Esophagus (tissue), 2 donors: ENCODE measurements at regions not wholly inside any gene's neighbourhood (a gene's known extent, or its start where the extent isn't known, plus 50 kb on each side); places are given as distances from the start of the nearest gene placed in this dataset.

Experiments used
- H3K27ac ChIP-seq, 2 donors: one replicate each; pipeline ENCODE4 v1.5.1; 2013; ENCODE audit warnings: low read depth in 2 of 2, mild to moderate bottlenecking in 2 of 2, inconsistent platforms in 1 of 2, low read length in 1 of 2, moderate library complexity in 1 of 2
- H3K27me3 ChIP-seq, 2 donors: one replicate each; pipeline ENCODE4 v1.6.1; 2013; ENCODE audit warnings: low read length in 2 of 2, control low read depth in 1 of 2, mild to moderate bottlenecking in 1 of 2; ENCODE audit not compliant: insufficient read depth in 2 of 2, control insufficient read depth in 1 of 2
- H3K36me3 ChIP-seq, 2 donors: one replicate each; pipeline ENCODE4 v1.6.1; 2013; ENCODE audit warnings: low read length in 1 of 2; ENCODE audit not compliant: control insufficient read depth in 2 of 2, insufficient read depth in 2 of 2
- H3K4me1 ChIP-seq, 2 donors: one replicate each; pipeline ENCODE4 v1.6.1; 2013; ENCODE audit warnings: low read length in 1 of 2; ENCODE audit not compliant: control insufficient read depth in 2 of 2, insufficient read depth in 2 of 2
- H3K4me3 ChIP-seq, 2 donors: one replicate each; pipeline ENCODE4 v1.5.1; 2013; ENCODE audit warnings: low read length in 2 of 2, mild to moderate bottlenecking in 2 of 2, low read depth in 1 of 2, moderate library complexity in 1 of 2
- H3K9me3 ChIP-seq, 2 donors: one replicate each; pipeline ENCODE4 v1.6.1; 2013; ENCODE audit warnings: mild to moderate bottlenecking in 2 of 2, low read depth in 1 of 2, low read length in 1 of 2, moderate library complexity in 1 of 2; ENCODE audit not compliant: control insufficient read depth in 2 of 2, insufficient read depth in 1 of 2
- WGBS, 2 donors: extraction: QIAGEN DNeasy Blood & Tissue Kit; methylation state at CpG; one replicate each; pipeline ENCODE4 v1.1.7; 2013; 5-methylcytosine and 5-hydroxymethylcytosine counted together
- donor health status: healthy with polysubstance abuse.
- donor health status: Bipolar disorder and iron deficiency.

DNA sequence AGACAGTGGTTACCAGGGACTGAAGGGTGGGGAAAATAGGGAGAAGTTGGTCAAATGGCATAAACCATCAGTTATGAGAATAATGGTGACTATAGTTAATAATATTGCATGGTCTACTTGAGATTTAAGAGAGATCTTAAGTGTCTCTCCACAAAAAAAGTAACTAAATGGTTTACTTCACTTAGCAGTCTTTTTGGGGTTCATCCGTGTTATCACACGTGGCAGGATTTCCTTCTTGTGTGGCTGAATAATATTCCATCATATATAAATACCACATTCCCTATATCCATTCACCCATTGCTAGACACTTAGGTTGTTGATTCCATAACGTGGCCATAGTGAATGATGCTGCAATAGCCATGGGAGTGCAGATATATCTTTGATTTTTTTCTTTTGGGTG, 967.0 kb downstream of the UQCRFS1 start:
- WGBS, 2 donors = 69 to 75% methylated on average over 3 of the region's 3 CpGs
- no peak overlapping the region for H3K27ac ChIP-seq
- no peak overlapping the region for H3K4me3 ChIP-seq
- no peaks in the 10 kb centered on the region for H3K27me3 ChIP-seq
- H3K36me3 ChIP-seq = no peaks in the 10 kb centered on the region
- peaks cover 1 to 2% of the 10 kb centered on the region in 2 donors for H3K9me3 ChIP-seq
- no peaks in the 10 kb centered on the region for H3K4me1 ChIP-seq

DNA sequence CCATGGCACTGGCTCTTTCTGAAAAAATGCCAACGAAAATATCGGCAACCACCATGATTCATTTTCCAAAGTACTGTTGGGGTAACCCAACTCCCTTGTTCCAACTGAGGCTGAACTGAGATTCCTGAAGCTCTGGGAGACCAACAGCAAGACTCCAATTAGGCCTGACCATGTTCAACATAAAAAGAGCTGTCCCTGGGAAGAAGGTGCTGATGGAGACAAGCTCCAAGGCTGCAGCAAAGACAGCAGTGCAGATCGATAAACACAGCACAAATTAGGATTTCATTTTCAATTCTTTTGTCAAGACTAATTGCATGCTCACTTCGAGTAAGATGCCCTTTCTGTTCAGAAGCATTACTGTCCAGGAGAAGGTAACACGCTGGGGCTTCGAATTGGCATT, 968.0 kb downstream of the UQCRFS1 start:
- 81% methylated on average over 6 of the region's 6 CpGs for WGBS, 2 donors

DNA sequence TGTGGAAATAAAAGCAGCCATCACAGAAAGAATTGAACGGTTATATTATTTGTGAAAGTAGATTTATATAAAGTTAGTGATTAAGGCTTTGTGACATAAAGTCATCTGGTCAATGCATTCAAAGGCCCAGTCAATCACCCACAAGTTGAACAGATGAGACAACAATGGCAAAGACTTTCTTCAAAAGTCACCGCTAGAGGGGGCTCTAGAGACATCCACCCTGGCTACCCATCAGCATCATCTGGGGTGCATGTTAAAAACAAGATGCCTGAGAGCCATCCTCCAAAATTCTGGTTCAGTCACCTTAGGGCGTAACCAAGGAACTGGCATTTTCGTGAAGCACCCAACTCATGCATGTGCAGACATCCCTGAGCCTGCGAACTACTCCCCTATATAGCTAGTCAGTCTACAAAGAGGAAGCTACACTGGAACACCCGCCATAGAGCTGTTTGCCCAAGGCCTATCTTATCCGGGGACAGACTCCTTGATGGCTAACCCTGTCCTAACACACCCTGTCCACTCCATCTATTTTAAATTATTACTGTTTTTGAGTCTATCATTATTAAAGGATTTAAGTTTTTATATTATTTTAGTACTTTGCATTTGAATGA, 970.5 kb downstream of the UQCRFS1 start:
- no peak overlapping the region for H3K4me3 ChIP-seq
- no peak overlapping the region for H3K27ac ChIP-seq

More for the DNA sequence above, 968.0 kb downstream of the UQCRFS1 start:
- H3K27me3 ChIP-seq = no peaks in the 10 kb centered on the region
- H3K9me3 ChIP-seq = peaks cover 2 to 6% of the 10 kb centered on the region in 2 donors
- H3K4me1 ChIP-seq = no peaks in the 10 kb centered on the region
- H3K36me3 ChIP-seq = no peaks in the 10 kb centered on the region
- no peak overlapping the region for H3K27ac ChIP-seq
- no peak overlapping the region for H3K4me3 ChIP-seq

GRCh38 chr19:28239270-28239669, 973.7 kb downstream of the UQCRFS1 start:
- Histone ChIP-seq H3K4me1 (no peaks in the 10 kb centered on the region), H3K27me3 (no peaks in the 10 kb centered on the region), H3K4me3 (no peak overlapping the region), H3K9me3 (peaks cover 7% of the 10 kb centered on the region in 2 donors), H3K36me3 (no peaks in the 10 kb centered on the region), H3K27ac (no peak overlapping the region)
- 57 to 59% methylated on average over 5 of the region's 5 CpGs for WGBS, 2 donors

More for the DNA sequence above, 970.5 kb downstream of the UQCRFS1 start:
- Histone ChIP-seq H3K36me3 (no peaks in the 10 kb centered on the region), H3K4me1 (no peaks in the 10 kb centered on the region), H3K27me3 (no peaks in the 10 kb centered on the region), H3K9me3 (peaks cover 2 to 4% of the 10 kb centered on the region in 2 donors)
- WGBS, 2 donors = 44 to 50% methylated on average over 7 of the region's 7 CpGs

- Histone ChIP-seq H3K36me3 (no peaks in the 10 kb centered on the region), H3K4me1 (no peaks in the 10 kb centered on the region), H3K27me3 (no peaks in the 10 kb centered on the region)
Observed at GRCh38 chr19:28238270-28238820, 974.6 kb downstream of the UQCRFS1 start.

DNA sequence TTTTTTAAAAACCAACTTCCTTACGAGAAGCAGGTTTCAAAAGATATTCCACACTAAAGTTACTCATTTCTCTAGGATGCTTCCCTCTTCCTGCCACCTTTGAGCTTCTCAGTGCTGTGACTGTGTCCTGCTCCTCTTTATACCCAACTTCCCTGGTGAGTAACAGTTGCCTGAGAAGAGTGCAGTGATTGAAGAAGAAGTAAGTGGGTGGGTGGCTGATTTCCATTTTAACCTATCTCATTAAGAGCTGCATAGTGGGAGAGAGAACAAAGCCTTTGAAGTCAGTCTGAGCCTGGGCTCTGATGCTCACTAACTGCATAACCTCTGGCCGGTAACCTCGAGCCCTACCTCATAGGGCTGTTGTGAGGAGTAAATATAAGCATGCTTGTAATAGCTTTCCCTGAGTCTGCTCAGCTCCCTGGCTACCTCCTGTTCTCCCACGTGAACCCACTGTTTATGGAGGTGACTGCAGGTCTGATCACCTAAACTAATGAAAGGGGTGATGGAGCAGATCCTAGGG, 977.3 kb downstream of the UQCRFS1 start:
- Histone ChIP-seq H3K4me3 (no peak overlapping the region), H3K9me3 (peaks cover 6 to 7% of the 10 kb centered on the region in 2 donors), H3K36me3 (no peaks in the 10 kb centered on the region), H3K27ac (no peak overlapping the region), H3K27me3 (no peaks in the 10 kb centered on the region), H3K4me1 (no peaks in the 10 kb centered on the region)
- 38 to 43% methylated on average over 4 of the region's 4 CpGs for WGBS, 2 donors

More at GRCh38 chr19:28238270-28238820, 974.6 kb downstream of the UQCRFS1 start:
- Histone ChIP-seq H3K9me3 (peaks cover 7% of the 10 kb centered on the region in 2 donors), H3K4me3 (no peak overlapping the region), H3K27ac (no peak overlapping the region)

DNA sequence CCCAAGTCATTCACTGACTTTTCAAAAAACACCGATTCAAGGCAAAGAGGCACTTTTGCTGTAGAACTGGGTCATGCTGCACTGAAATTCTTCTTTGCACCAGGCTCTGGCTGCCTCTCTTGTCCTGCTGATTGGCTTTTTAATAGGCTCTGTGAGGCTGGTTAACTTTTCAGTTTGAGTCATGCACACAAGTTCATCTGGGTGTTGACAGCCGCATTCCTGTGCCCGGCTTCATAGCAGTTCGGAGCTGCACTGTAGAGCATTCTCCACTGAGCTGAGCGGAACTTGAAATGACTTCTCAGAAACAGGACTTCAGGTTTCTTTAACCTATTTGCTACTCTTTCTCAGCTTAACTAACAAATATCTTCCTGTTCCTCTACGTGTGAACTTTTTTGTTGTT, 978.3 kb downstream of the UQCRFS1 start:
- Histone ChIP-seq H3K4me1 (no peaks in the 10 kb centered on the region), H3K9me3 (peaks cover 3 to 7% of the 10 kb centered on the region in 2 donors), H3K27ac (no peak overlapping the region), H3K4me3 (no peak overlapping the region), H3K27me3 (no peaks in the 10 kb centered on the region), H3K36me3 (no peaks in the 10 kb centered on the region)
- WGBS, 2 donors = 65 to 74% methylated on average over 6 of the region's 6 CpGs

DNA sequence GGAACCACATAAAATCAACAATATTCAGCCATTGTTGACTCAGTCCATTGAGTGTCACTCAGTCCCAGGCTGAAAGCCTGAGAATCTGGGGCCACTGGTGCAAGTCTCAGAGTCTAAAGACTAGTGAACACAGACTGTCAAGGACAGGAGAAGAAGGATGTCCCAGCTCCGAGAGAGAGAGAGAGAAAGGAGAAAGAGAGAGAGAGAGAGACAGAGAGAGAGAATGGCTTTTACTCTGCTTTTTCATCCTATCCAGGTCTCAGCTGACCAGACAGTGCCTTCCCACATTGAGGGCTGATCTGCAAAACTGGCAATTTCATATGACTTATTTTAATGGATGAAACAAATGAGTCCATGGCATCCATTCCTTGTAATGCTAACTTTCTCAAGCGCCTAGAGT, 984.1 kb downstream of the UQCRFS1 start:
- Histone ChIP-seq H3K9me3 (peaks cover 0 to 4% of the 10 kb centered on the region in 2 donors), H3K27ac (no peak overlapping the region), H3K36me3 (no peaks in the 10 kb centered on the region), H3K4me1 (no peaks in the 10 kb centered on the region), H3K27me3 (no peaks in the 10 kb centered on the region), H3K4me3 (no peak overlapping the region)
- 75 to 77% methylated on average over 2 of the region's 2 CpGs for WGBS, 2 donors

GRCh38 chr19:28224441-28224840, 988.5 kb downstream of the UQCRFS1 start:
- Histone ChIP-seq H3K4me3 (no peak overlapping the region), H3K27ac (no peak overlapping the region), H3K27me3 (no peaks in the 10 kb centered on the region), H3K36me3 (no peaks in the 10 kb centered on the region), H3K9me3 (peaks cover 2 to 4% of the 10 kb centered on the region in 2 donors), H3K4me1 (no peaks in the 10 kb centered on the region)
- 87% methylated on average over 10 of the region's 10 CpGs for WGBS, 2 donors

DNA sequence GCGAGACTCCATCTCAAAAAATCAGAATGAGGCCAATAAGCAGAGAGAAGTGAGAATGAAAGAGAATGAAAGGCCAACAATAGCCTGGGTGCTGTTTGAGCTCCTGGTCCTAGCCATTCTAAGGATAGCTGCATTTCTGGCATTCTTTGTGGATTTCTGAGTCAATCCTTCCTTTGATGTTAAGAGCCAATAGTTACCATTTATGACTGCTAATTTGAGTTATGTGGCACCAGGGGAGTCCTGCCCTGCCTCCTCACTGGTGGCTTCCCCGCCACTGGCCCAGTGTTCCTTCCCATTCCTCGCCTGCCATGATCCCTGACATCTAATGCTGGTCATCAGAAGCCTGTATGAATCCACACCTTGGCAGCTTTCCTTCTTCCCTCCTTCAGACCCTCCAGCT, 991.2 kb downstream of the UQCRFS1 start:
- Histone ChIP-seq H3K27me3 (no peaks in the 10 kb centered on the region), H3K4me3 (no peak overlapping the region), H3K36me3 (no peaks in the 10 kb centered on the region), H3K27ac (no peak overlapping the region), H3K4me1 (no peaks in the 10 kb centered on the region), H3K9me3 (peaks cover 3 to 4% of the 10 kb centered on the region in 2 donors)
- WGBS, 2 donors = 67 to 79% methylated on average over 3 of the region's 3 CpGs
